ENCODE measurements at regions not wholly inside any gene's neighbourhood (a gene's known extent, or its start where the extent isn't known, plus 50 kb on each side); places are given as distances from the start of the nearest gene placed in this dataset.

DNA sequence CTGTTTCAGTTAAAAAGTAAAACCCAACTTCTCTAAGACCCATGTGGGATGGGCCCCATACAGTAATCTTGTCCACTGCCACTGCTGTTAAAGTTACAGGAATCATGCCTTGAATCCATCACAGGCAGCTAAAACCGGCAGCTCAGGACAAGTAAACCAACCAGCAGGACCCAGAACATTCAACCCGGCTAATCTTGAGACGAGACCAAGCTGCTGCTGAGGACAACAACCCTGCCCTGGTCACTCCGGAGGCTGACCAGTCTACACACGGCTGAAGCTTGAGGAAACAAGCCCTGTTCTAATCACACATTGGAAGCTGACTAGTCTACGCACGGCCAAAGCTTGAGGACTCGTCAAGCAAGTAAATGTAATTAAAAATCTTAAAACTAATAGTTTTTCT is 105.2 kb upstream of the ZNF492 start:
- no peaks in the 10 kb centered on the region for H3K4me1 ChIP-seq (ENCODE audit: control insufficient read depth, insufficient read depth, low read length)
- no peak for TF ChIP-seq ZSCAN4 (tag by site-specific recombination; IDR thresholded peaks at IDR 0.05)
- no peak for TF ChIP-seq INSM2 (tag by site-specific recombination; IDR thresholded peaks at IDR 0.05)
- TF ChIP-seq, protein P1, sequence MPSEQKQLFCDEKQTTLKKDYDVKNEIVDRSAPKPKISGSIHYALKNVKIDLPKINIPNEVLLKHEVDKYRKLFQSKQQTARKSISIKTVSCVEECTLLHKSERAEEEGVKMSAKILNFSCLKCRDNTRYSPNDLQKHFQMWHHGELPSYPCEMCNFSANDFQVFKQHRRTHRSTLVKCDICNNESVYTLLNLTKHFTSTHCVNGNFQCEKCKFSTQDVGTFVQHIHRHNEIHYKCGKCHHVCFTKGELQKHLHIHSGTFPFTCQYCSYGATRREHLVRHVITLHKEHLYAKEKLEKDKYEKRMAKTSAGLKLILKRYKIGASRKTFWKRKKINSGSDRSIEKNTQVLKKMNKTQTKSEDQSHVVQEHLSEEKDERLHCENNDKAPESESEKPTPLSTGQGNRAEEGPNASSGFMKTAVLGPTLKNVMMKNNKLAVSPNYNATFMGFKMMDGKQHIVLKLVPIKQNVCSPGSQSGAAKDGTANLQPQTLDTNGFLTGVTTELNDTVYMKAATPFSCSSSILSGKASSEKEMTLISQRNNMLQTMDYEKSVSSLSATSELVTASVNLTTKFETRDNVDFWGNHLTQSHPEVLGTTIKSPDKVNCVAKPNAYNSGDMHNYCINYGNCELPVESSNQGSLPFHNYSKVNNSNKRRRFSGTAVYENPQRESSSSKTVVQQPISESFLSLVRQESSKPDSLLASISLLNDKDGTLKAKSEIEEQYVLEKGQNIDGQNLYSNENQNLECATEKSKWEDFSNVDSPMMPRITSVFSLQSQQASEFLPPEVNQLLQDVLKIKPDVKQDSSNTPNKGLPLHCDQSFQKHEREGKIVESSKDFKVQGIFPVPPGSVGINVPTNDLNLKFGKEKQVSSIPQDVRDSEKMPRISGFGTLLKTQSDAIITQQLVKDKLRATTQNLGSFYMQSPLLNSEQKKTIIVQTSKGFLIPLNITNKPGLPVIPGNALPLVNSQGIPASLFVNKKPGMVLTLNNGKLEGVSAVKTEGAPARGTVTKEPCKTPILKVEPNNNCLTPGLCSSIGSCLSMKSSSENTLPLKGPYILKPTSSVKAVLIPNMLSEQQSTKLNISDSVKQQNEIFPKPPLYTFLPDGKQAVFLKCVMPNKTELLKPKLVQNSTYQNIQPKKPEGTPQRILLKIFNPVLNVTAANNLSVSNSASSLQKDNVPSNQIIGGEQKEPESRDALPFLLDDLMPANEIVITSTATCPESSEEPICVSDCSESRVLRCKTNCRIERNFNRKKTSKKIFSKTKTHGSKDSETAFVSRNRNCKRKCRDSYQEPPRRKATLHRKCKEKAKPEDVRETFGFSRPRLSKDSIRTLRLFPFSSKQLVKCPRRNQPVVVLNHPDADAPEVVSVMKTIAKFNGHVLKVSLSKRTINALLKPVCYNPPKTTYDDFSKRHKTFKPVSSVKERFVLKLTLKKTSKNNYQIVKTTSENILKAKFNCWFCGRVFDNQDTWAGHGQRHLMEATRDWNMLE (tag by site-specific recombination; conservative IDR thresholded peaks at IDR 0.05; ENCODE audit: low read depth), result no peak
- TF ChIP-seq GLIS1 (tag by site-specific recombination; IDR thresholded peaks at IDR 0.05), result no peak
- TF ChIP-seq, protein P2, sequence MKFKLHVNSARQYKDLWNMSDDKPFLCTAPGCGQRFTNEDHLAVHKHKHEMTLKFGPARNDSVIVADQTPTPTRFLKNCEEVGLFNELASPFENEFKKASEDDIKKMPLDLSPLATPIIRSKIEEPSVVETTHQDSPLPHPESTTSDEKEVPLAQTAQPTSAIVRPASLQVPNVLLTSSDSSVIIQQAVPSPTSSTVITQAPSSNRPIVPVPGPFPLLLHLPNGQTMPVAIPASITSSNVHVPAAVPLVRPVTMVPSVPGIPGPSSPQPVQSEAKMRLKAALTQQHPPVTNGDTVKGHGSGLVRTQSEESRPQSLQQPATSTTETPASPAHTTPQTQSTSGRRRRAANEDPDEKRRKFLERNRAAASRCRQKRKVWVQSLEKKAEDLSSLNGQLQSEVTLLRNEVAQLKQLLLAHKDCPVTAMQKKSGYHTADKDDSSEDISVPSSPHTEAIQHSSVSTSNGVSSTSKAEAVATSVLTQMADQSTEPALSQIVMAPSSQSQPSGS (tag by site-specific recombination; IDR thresholded peaks at IDR 0.05; ENCODE audit: low read depth), result no peak
- TF ChIP-seq ZBTB21 (tag by site-specific recombination; IDR thresholded peaks at IDR 0.05), result no peak
- TF ChIP-seq ZNF324 (tag by site-specific recombination; IDR thresholded peaks at IDR 0.05), result no peak
- no peak for TF ChIP-seq ZNF169 (tag by site-specific recombination; IDR thresholded peaks at IDR 0.05)
- no peak for TF ChIP-seq ZNF580 (tag by site-specific recombination; IDR thresholded peaks at IDR 0.05)
- no peak for TF ChIP-seq ZBTB6 (tag by site-specific recombination; IDR thresholded peaks at IDR 0.05)
- TF ChIP-seq ZNF449 (tag by site-specific recombination; IDR thresholded peaks at IDR 0.05), result no peak
- H3K36me3 ChIP-seq (ENCODE audit: control insufficient read depth in 2 of 2, insufficient read depth in 1 of 2, low read length in 2 of 2), result no peaks in the 10 kb centered on the region
- H3K9me3 ChIP-seq (ENCODE audit: control insufficient read depth, insufficient read depth, low read depth, low read length), result no peaks in the 10 kb centered on the region
- ChIA-PET POLR2A (no interaction called here), CTCF (interaction anchor here (0.6 kb wide), 1 partner anchor 785 kb away, joined by 3 read pairs; no protein-coding TSS in a partner anchor)
- H3K27ac ChIP-seq (ENCODE audit: extremely low read depth, low read depth, low read length), result no peak overlapping the region
- no peak overlapping the region for H3K4me3 ChIP-seq (ENCODE audit: low read depth, low read length)

GRCh38 chr19:22527554-22527953 is 105.4 kb upstream of the ZNF98 start:
- CTCF ChIA-PET, result interaction anchor here (0.7 kb wide), 1 partner anchor 1022 kb away, joined by 3 read pairs; no protein-coding TSS in a partner anchor
- Histone ChIP-seq H3K36me3 (ENCODE audit: control insufficient read depth in 2 of 2, insufficient read depth in 1 of 2, low read length in 2 of 2) (no peaks in the 10 kb centered on the region), H3K4me1 (ENCODE audit: control insufficient read depth, insufficient read depth, low read length) (no peaks in the 10 kb centered on the region), H3K4me3 (ENCODE audit: low read depth, low read length) (no peak overlapping the region), H3K9me3 (ENCODE audit: control insufficient read depth, insufficient read depth, low read depth, low read length) (no peaks in the 10 kb centered on the region), H3K27ac (ENCODE audit: extremely low read depth, low read depth, low read length) (no peak overlapping the region)
- POLR2A ChIA-PET, result no interaction called here
- TF ChIP-seq ZNF335 (tag by site-specific recombination; conservative IDR thresholded peaks at IDR 0.05) (no peak), ZSCAN16 (tag by site-specific recombination; IDR thresholded peaks at IDR 0.05) (no peak), ZNF266 (tag by site-specific recombination; IDR thresholded peaks at IDR 0.05; ENCODE audit: low read depth) (no peak), ZNF311 (tag by site-specific recombination; IDR thresholded peaks at IDR 0.05; ENCODE audit: borderline replicate concordance) (no peak), ZNF76 (tag by site-specific recombination; IDR thresholded peaks at IDR 0.05; ENCODE audit: borderline replicate concordance, low read depth) (no peak), ZNF274 (IDR thresholded peaks at IDR 0.05; ENCODE audit: low read length) (no peak), ZNF274 (tag by site-specific recombination; IDR thresholded peaks at IDR 0.05; ENCODE audit: borderline replicate concordance) (no peak), ZNF670 (tag by site-specific recombination; IDR thresholded peaks at IDR 0.05; ENCODE audit: low read depth) (no peak), ZNF776 (tag by site-specific recombination; IDR thresholded peaks at IDR 0.05; ENCODE audit: borderline replicate concordance) (no peak), ZNF658 (tag by site-specific recombination; IDR thresholded peaks at IDR 0.05) (no peak)

All from HEK293 (cell line).